HG03025 (cell line): ENCODE measurements at regions not wholly inside any gene's neighbourhood (a gene's known extent, or its start where the extent isn't known, plus 50 kb on each side); places are given as distances from the start of the nearest gene placed in this dataset.

Source experiments
- ATAC-seq: cut with Tn5 transposase; IDR thresholded peaks from one replicate; pipeline ENCODE4 v1.9.1; 2021; ENCODE audit warnings: mild to moderate bottlenecking, moderate library complexity; ENCODE audit not compliant: unreplicated experiment, low FRiP score

GRCh38 chr1:8094481-8095241 lies 68.6 kb upstream of the ERRFI1 start:
- no peak for ATAC-seq

- ATAC-seq, result no peak
Observed at GRCh38 chr1:8093221-8093980, 67.3 kb upstream of the ERRFI1 start.

- no peak for ATAC-seq
Observed at GRCh38 chr1:8092657-8093056, 66.5 kb upstream of the ERRFI1 start.

- no peak for ATAC-seq
Observed at GRCh38 chr1:8091691-8092090, 65.6 kb upstream of the ERRFI1 start.

- ATAC-seq, result no peak
Observed at GRCh38 chr1:8090241-8090702, 64.2 kb upstream of the ERRFI1 start.

- no peak for ATAC-seq
Observed at GRCh38 chr1:8089535-8090228, 63.6 kb upstream of the ERRFI1 start.

GRCh38 chr1:8086055-8086454 lies 59.9 kb upstream of the ERRFI1 start:
- ATAC-seq, result no peak

GRCh38 chr1:8084913-8085312 lies 58.8 kb upstream of the ERRFI1 start:
- no peak for ATAC-seq

- ATAC-seq, result no peak
Observed at GRCh38 chr1:8083739-8084484, 57.8 kb upstream of the ERRFI1 start.

GRCh38 chr1:8082945-8083344 lies 56.8 kb upstream of the ERRFI1 start:
- no peak for ATAC-seq

- ATAC-seq, result no peak
Observed at GRCh38 chr1:8078176-8078671, 52.1 kb upstream of the ERRFI1 start.

- no peak for ATAC-seq
Observed at GRCh38 chr1:8077602-8078001, 51.5 kb upstream of the ERRFI1 start.

GRCh38 chr1:8077120-8077573 lies 51.0 kb upstream of the ERRFI1 start:
- ATAC-seq, result no peak

- ATAC-seq, result no peak
Observed at GRCh38 chr1:8076176-8076575, 50.1 kb upstream of the ERRFI1 start.
